OCI-M1 (cell line): ENCODE measurements at regions not wholly inside any gene's neighbourhood (a gene's known extent, or its start where the extent isn't known, plus 50 kb on each side); places are given as distances from the start of the nearest gene placed in this dataset.
A peak's percentile ranks its signal among the peaks of the same experiment; 100 is the strongest.
"Not testable (repeated sequence)": the region's sequence is repeated elsewhere in the genome, so short reads cannot be mapped to it uniquely, and the experiment has no call there.

Source experiments
- DNase-seq: peaks from one replicate; lab custom pipeline; 2025; lab: John Stamatoyannopoulos, UW

GRCh38 chrX:34716302-34716701 is 59.2 kb upstream of the TMEM47 start:
- no peak for DNase-seq

DNA sequence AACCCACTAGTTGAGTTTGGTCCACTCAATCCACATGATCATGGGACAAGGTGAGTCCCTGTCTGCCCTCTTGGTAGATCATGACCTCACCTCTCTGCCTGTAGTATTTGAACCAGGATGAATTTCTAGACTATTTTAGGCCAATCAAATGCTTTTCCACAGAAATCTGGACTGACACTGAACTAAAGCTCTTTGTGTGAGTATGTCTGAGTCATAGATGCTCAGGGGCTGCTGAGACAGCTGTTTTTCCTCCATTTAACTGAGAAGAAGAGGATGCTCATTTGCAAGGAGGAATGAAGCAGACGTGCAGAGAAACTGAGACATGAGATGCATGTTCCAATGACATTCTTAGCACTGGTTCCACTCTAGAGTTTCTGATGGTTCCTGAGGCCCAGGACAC is 77.3 kb upstream of the TMEM47 start:
- no peak for DNase-seq

GRCh38 chrX:34744521-34744920 is 87.4 kb upstream of the TMEM47 start:
- DNase-seq, result no peak

- DNase-seq, result no peak
These were observed 92.8 kb upstream of the TMEM47 start for GRCh38 chrX:34749896-34750295.

DNA sequence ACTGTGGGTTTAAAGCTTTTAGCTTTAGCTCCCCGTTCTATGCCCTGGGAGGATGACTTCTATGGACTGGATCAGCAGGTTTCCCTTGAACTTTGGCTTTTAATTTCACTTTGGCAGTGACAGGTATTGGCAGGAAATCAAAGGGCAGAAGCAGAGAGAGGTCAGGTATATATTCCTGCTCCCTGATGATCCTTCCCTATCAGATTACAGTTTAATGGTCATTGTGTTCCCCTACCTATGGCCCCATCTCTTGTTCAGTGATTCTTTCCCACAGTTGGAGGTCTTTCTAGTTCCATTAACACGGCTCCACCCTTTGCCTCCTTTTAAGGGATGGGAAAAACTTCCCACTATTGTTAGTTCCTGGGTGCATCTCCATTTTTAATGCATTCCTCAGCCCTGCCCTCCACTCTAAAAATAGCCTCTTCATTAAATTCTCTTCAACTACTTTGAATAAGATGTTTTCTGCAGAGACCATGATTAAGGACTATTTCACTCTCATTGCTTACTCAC is 107.8 kb upstream of the TMEM47 start:
- no peak for DNase-seq

- DNase-seq, result no peak
These were observed 111.2 kb upstream of the TMEM47 start for GRCh38 chrX:34768290-34768689.

DNA sequence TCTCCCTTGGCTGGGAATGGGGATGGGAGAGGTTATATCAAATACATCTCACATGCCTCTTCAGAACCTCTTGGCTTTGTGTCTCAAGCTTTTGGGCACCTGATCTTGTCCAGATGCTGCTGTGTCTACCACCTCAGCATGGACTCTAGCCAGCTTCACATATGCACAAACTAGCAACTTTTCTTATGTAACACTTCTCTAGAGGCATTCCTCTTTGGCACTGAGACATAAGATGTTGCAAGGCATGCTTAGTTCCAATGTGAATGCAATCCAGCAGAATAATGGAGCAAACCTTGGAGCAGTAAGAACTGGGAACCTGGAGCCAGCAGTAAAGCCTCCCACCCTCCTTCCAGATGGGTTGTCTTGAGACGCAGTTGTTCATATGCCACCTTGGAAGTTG is 113.4 kb upstream of the TMEM47 start:
- DNase-seq, result no peak

DNA sequence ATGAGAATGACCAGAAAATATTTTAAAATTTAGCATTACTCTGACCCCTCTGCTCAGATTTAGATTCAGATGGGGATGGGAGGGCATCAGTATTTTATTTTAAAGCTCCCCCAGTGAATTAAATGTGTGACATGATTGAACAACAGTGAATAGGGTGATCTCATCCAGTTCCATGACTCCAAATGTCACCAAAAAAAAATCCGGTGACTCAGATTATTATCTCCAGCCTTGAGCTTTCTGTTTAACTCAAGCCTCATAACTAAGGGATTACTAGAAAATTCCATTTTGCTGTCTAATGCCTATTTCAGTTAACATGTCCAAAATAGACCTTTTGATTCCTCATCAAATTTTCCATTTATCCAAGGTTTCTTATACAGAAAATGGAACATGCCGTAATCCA is 121.8 kb upstream of the TMEM47 start:
- no peak for DNase-seq

DNA sequence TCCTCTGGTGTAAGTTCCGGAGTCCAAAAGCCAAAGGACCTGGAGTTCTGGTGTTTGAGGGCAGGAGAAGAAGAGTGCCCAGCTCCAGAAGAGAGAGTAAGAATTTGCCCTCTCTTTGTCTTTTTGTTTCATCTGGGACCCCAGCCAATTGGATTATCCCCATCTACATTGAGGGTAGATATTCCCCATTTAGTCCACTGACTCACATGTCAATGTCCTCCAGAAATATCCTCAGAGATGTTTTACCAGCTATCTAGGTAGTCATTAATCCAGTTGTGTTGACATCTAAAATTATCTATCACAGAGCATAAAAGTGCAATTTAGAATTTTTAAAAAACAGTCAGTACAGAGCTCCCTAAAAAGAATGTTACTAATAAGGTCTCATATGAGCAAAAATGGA is 132.9 kb upstream of the TMEM47 start:
- no peak for DNase-seq

- no peak for DNase-seq
These were observed 136.6 kb upstream of the FAM47B start for GRCh38 chrX:34805951-34806350.

DNA sequence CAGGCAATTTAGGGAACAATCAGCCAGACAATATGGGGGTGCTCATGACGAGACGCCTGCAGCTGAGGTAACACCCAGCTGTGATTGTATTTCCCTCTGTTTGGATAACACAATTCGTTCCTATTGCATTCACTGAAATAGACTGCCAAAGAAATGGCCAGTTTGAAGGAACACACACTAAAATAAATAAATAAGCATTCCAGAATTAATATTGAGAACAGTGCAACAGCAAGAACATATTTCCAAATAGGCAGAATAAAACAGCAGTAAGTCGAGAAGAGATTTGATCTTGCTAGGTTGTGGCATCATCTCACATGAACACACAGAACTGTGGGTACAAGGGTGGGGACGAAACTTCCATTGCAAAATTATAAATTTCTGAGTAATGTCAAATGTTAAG is 133.5 kb upstream of the FAM47B start:
- DNase-seq, result no peak

DNA sequence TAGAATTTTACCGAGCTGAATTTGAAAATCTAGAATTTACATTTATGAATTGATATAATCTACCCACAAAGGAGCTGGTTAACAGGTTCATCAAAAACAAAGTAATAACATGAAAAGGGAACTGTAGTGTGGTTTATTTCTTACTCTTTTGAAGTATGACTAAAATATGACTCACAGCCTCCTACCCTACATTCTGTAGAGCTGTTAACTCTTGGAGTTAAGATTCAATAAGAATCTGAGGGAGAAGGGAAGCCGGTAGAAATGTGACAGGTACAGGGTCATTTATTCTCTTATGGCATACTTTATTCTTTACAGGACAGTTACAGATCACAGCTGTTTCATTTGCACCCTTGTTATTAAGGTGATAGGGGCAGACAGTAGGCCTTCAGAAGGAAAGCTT is 132.2 kb upstream of the FAM47B start:
- DNase-seq, result peak; percentile 3

DNA sequence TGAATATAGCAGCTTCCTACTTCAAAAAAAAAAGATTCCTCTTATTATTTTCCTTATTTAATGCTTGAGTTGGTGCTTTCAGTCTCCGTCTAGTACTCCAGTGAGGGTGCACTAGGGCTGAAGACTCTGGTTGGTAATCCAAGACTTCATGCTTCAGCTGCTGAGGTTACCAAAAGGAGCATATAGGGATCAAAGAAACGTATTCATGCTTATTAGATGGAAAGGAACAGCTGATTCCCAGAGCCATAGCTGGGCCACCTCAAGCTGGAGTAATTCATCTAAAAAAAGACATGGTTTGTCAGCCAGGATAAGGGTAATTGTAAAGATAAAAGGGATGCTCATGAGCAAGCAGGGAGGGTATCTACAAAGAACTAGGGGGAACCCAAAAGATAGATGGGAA is 131.7 kb upstream of the FAM47B start:
- DNase-seq, result no peak

DNA sequence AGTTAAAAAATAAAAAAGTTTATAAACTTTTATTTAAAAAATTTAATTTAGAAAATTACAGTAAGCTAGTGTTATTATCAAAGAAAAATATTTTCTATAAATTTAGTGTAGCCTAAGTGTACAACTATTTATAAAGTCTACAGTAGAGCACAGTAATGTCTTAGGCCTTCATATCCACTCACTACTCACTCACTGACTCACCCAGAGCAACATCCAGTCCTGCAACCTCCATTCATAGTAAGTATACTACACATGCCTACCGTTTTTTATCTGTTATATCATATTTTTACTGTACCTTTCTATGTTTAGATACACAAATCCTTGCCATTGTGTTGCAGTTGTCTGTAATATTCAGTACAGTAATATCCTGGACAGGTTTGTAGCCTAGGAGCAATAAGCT is 129.0 kb upstream of the FAM47B start:
- no peak for DNase-seq

DNA sequence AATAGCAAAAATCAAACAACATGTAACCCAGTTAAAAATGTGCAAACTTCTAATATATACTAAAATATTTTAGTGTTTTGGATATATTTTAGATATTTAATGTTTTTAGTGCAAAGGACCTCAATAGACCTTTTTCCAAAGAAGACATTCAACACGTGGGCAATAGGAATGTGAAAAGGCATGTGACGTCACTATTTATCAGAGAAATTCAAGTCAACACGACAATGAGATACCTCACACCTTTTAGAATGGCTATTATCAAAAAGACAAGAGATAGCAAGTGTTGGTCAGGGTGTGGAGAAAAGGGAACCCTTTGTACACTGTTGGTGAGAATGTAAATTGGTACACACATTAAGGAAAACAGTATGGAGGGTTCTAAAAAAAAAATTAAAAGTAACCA is 115.6 kb upstream of the FAM47B start:
- no peak for DNase-seq

GRCh38 chrX:34839451-34839850 is 103.1 kb upstream of the FAM47B start:
- DNase-seq, result no peak

- not testable (repeated sequence) for DNase-seq
These were observed 101.4 kb upstream of the FAM47B start for GRCh38 chrX:34841205-34841604.

DNA sequence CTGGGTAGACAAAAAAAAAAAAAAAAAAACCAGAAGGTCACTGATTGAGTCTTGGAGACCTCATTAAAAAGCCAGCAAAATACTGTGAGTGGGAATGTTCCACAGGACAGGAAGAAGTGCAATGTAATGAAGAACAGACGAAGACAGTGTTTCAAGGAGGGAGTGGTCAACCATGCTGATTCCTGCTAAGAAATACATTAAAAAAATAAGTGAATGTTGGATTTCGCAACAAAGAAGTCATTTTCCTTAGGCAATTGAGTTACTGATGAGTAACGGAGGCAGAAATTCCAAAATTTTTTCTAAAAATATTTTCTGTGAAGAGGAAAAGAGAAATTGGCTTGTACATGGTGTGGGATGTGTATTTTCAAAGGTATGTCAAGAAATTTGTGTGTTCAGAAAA is 94.3 kb upstream of the FAM47B start:
- DNase-seq, result no peak

- no peak for DNase-seq
These were observed 93.2 kb upstream of the FAM47B start for GRCh38 chrX:34849371-34849770.

DNA sequence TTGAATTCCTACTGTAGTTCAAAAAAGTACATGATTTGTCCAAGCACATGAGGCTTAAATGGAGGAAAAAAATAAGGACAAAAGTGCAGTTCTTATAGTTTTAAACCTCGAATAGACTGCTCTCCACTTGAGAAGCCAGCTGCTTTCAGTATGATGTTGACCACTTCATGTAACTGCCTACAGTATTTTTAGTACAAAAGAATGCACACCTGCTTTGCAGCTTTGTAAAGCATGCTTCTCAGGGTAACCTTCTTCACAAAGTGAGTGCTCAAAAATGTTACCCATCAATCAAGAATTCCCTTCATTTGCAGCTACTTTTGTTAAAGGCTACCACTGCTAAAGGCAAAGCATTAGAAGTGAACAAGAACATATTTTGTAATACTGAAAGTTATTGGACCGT is 83.4 kb upstream of the FAM47B start:
- DNase-seq, result no peak

GRCh38 chrX:34863906-34864305 is 78.7 kb upstream of the FAM47B start:
- DNase-seq, result no peak

DNA sequence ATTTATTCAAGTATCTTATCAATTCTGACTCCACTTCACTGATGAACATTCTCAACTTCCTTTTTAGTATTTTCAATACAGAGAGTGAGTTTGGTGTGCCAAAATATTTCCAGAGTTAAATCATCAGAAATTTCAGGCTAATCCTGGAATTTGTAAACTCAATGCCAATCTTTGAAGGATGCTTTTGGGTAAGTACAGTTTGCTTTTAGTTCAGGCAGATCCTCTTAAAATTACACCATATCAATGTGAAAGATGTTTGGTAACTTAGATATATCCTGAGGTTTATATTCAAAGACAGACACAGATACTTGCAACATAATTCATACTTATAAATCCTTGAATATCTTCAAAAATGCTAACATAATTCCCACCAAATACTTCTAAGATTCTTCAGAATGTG is 76.0 kb upstream of the FAM47B start:
- DNase-seq, result no peak

- DNase-seq, result no peak
These were observed 74.0 kb upstream of the FAM47B start for GRCh38 chrX:34868633-34869032.

GRCh38 chrX:34873500-34874225 is 68.9 kb upstream of the FAM47B start:
- no peak for DNase-seq
